Activated CD8-positive, alpha-beta T cell treated with anti-CD3 and anti-CD28 coated beads for 36 hours (primary cell): ENCODE measurements at regions not wholly inside any gene's neighbourhood (a gene's known extent, or its start where the extent isn't known, plus 50 kb on each side); places are given as distances from the start of the nearest gene placed in this dataset.

ENCODE experiments used
- ATAC-seq: fragments of 200-7000 bp; cut with Tn5 transposase; one replicate; pipeline ENCODE4 v1.10.0; 2021; ENCODE audit warnings: mild to moderate bottlenecking, moderate library complexity
- CTCF ChIA-PET: fragments of 350-600 bp; sonication (Branson Sonifier 250); formaldehyde crosslinking; loops from one replicate; lab custom pipeline; 2021; ENCODE audit warnings: antibody characterized with exemption; lab: Charles Lee
- POLR2A ChIA-PET: fragments of 350-600 bp; sonication (Branson Sonifier 250); formaldehyde crosslinking; loops from one replicate; lab custom pipeline; 2021; ENCODE audit warnings: antibody characterized with exemption; lab: Charles Lee
- DNase-seq: peaks from one replicate; pipeline ENCODE4 v3.0.0-alpha.2; 2020
- H3K27ac Mint-ChIP-seq: one replicate; pipeline ENCODE4 v1.8.0; 2021; ENCODE audit warnings: mild to moderate bottlenecking, mixed read lengths
- H3K27me3 Mint-ChIP-seq: one replicate; pipeline ENCODE4 v1.8.0; 2021; ENCODE audit warnings: mixed read lengths
- H3K36me3 Mint-ChIP-seq: one replicate; pipeline ENCODE4 v1.8.0; 2021; ENCODE audit warnings: low read depth, mixed read lengths
- H3K4me1 Mint-ChIP-seq: one replicate; pipeline ENCODE4 v1.8.0; 2021; ENCODE audit warnings: low read depth, mixed read lengths
- H3K4me3 Mint-ChIP-seq: one replicate; pipeline ENCODE4 v1.8.0; 2021; ENCODE audit warnings: mild to moderate bottlenecking, moderate library complexity, mixed read lengths
- H3K9me3 Mint-ChIP-seq: one replicate; pipeline ENCODE4 v1.8.0; 2021; ENCODE audit warnings: mixed read lengths
- CTCF ChIP-seq: fragments of 200-600 bp; IDR thresholded peaks from one replicate; pipeline ENCODE4 v1.8.0; 2022; ENCODE audit warnings: antibody characterized with exemption, mild to moderate bottlenecking
- intact Hi-C: fragments of 100-400 bp; cut with micrococcal nuclease; formaldehyde crosslinking; loops from one replicate; pipeline ENCODE4 v1.10.0; 2022

- no peak overlapping the region for H3K4me3 Mint-ChIP-seq
- DNase-seq (no peak), ATAC-seq (no peak)
- H3K36me3 Mint-ChIP-seq = peaks cover 2% of the 10 kb centered on the region
- H3K9me3 Mint-ChIP-seq = peaks cover 5% of the 10 kb centered on the region
- ChIA-PET POLR2A (no interaction called here), CTCF (no interaction called here)
- H3K4me1 Mint-ChIP-seq = no peaks in the 10 kb centered on the region
- intact Hi-C loops = no loop called here
- H3K27me3 Mint-ChIP-seq = peaks cover 2% of the 10 kb centered on the region
- no peak for TF ChIP-seq CTCF
- H3K27ac Mint-ChIP-seq = no peak overlapping the region
Observed at GRCh38 chr17:77735566-77736198, 222.8 kb upstream of the TNRC6C start.

GRCh38 chr17:77736199-77736585 is 222.3 kb upstream of the TNRC6C start:
- no peak for TF ChIP-seq CTCF
- no peak overlapping the region for H3K27ac Mint-ChIP-seq
- H3K4me1 Mint-ChIP-seq = no peaks in the 10 kb centered on the region
- ATAC-seq (no peak), DNase-seq (no peak)
- ChIA-PET POLR2A (no interaction called here), CTCF (no interaction called here)
- H3K9me3 Mint-ChIP-seq = peaks cover 5% of the 10 kb centered on the region
- peaks cover 2% of the 10 kb centered on the region for H3K27me3 Mint-ChIP-seq
- intact Hi-C loops = no loop called here
- H3K36me3 Mint-ChIP-seq = peaks cover 2% of the 10 kb centered on the region
- H3K4me3 Mint-ChIP-seq = no peak overlapping the region

GRCh38 chr17:77736721-77737120 is 221.8 kb upstream of the TNRC6C start:
- CTCF ChIA-PET = no interaction called here

GRCh38 chr17:77737442-77738265 is 220.8 kb upstream of the TNRC6C start:
- Mint-ChIP-seq H3K36me3 (peaks cover under 1% of the 10 kb centered on the region), H3K27ac (no peak overlapping the region), H3K4me3 (no peak overlapping the region), H3K27me3 (peaks cover 2% of the 10 kb centered on the region), H3K4me1 (no peaks in the 10 kb centered on the region), H3K9me3 (peaks cover 4% of the 10 kb centered on the region)
- CTCF ChIA-PET = no interaction called here
- no peak for DNase-seq
- no peak for TF ChIP-seq CTCF
- POLR2A ChIA-PET = interaction anchor here (0.6 kb wide), 1 partner anchor 11 kb away, joined by 3 read pairs; no protein-coding TSS in a partner anchor
- intact Hi-C loops = no loop called here
- no peak for ATAC-seq

More at GRCh38 chr17:77736721-77737120, 221.8 kb upstream of the TNRC6C start:
- Mint-ChIP-seq H3K4me1 (no peaks in the 10 kb centered on the region), H3K27me3 (peaks cover 2% of the 10 kb centered on the region), H3K36me3 (peaks cover 2% of the 10 kb centered on the region), H3K27ac (no peak overlapping the region), H3K9me3 (peaks cover 5% of the 10 kb centered on the region), H3K4me3 (no peak overlapping the region)
- DNase-seq (no peak), ATAC-seq (no peak)
- intact Hi-C loops = no loop called here
- POLR2A ChIA-PET = no interaction called here
- no peak for TF ChIP-seq CTCF
